ENCODE measurements at regions not wholly inside any gene's neighbourhood (a gene's known extent, or its start where the extent isn't known, plus 50 kb on each side); places are given as distances from the start of the nearest gene placed in this dataset.

DNA sequence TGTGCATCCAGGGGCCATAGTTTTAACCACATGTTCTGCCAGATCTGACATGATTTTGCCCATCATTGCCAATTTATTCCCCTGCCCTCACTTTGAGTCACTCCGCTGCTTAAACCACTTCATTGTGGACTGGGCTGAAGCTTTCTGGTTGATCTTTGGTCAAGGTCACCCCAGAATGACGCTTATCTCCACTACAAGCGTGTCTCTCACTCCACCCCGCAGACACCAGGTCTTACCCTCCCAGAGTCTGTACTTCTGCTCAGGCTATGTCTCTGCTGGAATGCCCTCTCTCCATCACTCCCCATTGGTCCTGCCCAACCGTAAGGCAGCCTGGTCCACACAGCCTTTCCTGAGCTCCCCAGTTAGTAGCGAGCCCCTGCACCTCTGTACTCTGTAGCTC is 170.5 kb upstream of the SYT13 start:
- TF ChIP-seq CTCF (IDR thresholded peaks at IDR 0.05; ENCODE audit: insufficient read depth, low read depth, low read length) (no peak), EZH2 (IDR thresholded peaks at IDR 0.05; ENCODE audit: insufficient read depth, low read length) (no peak)
